Endothelial cell (in vitro differentiated cells): ENCODE measurements at regions not wholly inside any gene's neighbourhood (a gene's known extent, or its start where the extent isn't known, plus 50 kb on each side); places are given as distances from the start of the nearest gene placed in this dataset.

Source experiments
- DNase-seq: peaks from one replicate; pipeline ENCODE4 v3.0.0; 2021; ENCODE audit warnings: low spot score
- H3K27ac Mint-ChIP-seq: one replicate; pipeline ENCODE4 v1.8.0; 2021; ENCODE audit warnings: mixed read lengths, inconsistent platforms; ENCODE audit not compliant: unreplicated experiment
- H3K27me3 Mint-ChIP-seq: one replicate; pipeline ENCODE4 v1.8.0; 2021; ENCODE audit warnings: mild to moderate bottlenecking, moderate library complexity, mixed read lengths, inconsistent platforms; ENCODE audit not compliant: unreplicated experiment
- H3K36me3 Mint-ChIP-seq: one replicate; pipeline ENCODE4 v1.8.0; 2021; ENCODE audit warnings: mild to moderate bottlenecking, low read depth, mixed read lengths, inconsistent platforms; ENCODE audit not compliant: unreplicated experiment
- H3K4me1 Mint-ChIP-seq: one replicate; pipeline ENCODE4 v1.8.0; 2021; ENCODE audit warnings: mild to moderate bottlenecking, mixed read lengths, inconsistent platforms; ENCODE audit not compliant: unreplicated experiment
- H3K4me3 Mint-ChIP-seq: one replicate; pipeline ENCODE4 v1.8.0; 2021; ENCODE audit warnings: mild to moderate bottlenecking, mixed read lengths, inconsistent platforms; ENCODE audit not compliant: unreplicated experiment
- H3K9me3 Mint-ChIP-seq: one replicate; pipeline ENCODE4 v1.8.0; 2021; ENCODE audit warnings: mixed read lengths, inconsistent platforms; ENCODE audit not compliant: unreplicated experiment
- TF ChIP-seq, protein P1 (sequence below): fragments of 200-600 bp; sonication (generic); IDR thresholded peaks from one replicate; pipeline ENCODE4 v1.5.0; 2021; ENCODE audit warnings: antibody characterized with exemption; ENCODE audit not compliant: unreplicated experiment

GRCh38 chr14:101060171-101060601 is 156.7 kb upstream of the RTL1 start:
- no peaks in the 10 kb centered on the region for H3K36me3 Mint-ChIP-seq
- H3K4me1 Mint-ChIP-seq, result no peaks in the 10 kb centered on the region
- H3K27me3 Mint-ChIP-seq, result peaks cover 5% of the 10 kb centered on the region
- DNase-seq, result no peak
- H3K27ac Mint-ChIP-seq, result no peak overlapping the region
- no peaks in the 10 kb centered on the region for H3K9me3 Mint-ChIP-seq
- TF ChIP-seq, protein P1, sequence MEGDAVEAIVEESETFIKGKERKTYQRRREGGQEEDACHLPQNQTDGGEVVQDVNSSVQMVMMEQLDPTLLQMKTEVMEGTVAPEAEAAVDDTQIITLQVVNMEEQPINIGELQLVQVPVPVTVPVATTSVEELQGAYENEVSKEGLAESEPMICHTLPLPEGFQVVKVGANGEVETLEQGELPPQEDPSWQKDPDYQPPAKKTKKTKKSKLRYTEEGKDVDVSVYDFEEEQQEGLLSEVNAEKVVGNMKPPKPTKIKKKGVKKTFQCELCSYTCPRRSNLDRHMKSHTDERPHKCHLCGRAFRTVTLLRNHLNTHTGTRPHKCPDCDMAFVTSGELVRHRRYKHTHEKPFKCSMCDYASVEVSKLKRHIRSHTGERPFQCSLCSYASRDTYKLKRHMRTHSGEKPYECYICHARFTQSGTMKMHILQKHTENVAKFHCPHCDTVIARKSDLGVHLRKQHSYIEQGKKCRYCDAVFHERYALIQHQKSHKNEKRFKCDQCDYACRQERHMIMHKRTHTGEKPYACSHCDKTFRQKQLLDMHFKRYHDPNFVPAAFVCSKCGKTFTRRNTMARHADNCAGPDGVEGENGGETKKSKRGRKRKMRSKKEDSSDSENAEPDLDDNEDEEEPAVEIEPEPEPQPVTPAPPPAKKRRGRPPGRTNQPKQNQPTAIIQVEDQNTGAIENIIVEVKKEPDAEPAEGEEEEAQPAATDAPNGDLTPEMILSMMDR, result no peak
- no peak overlapping the region for H3K4me3 Mint-ChIP-seq

GRCh38 chr14:101061411-101062064 is 158.0 kb upstream of the RTL1 start:
- Mint-ChIP-seq H3K4me3 (no peak overlapping the region), H3K36me3 (no peaks in the 10 kb centered on the region), H3K9me3 (no peaks in the 10 kb centered on the region), H3K27ac (no peak overlapping the region), H3K4me1 (no peaks in the 10 kb centered on the region), H3K27me3 (peaks cover 5% of the 10 kb centered on the region)
- TF ChIP-seq, protein P1, result no peak
- no peak for DNase-seq

DNA sequence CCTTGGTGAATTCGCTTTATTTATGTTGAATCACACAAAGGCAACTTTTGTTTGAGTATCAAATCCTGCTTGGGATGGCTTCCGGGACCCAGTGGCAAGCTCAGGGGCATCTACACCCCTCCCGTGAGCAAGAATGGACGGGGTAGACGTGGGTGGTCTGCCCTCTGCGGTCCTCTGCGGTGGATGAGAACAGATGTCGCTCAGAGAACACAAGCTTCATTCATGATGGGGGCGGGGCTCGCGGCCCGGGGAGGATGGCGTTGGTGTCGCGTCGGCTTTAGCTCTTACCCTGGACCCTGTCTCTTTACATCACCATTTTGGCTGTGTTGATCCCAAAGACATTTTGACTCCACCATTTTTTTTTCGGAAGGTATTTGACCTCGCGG is 158.5 kb upstream of the RTL1 start:
- Mint-ChIP-seq H3K27ac (no peak overlapping the region), H3K27me3 (peaks cover 5% of the 10 kb centered on the region), H3K9me3 (no peaks in the 10 kb centered on the region), H3K4me3 (no peak overlapping the region), H3K4me1 (no peaks in the 10 kb centered on the region), H3K36me3 (no peaks in the 10 kb centered on the region)
- TF ChIP-seq, protein P1, result no peak
- DNase-seq, result no peak

- TF ChIP-seq, protein P1, result no peak
- no peak overlapping the region for H3K4me3 Mint-ChIP-seq
- H3K9me3 Mint-ChIP-seq, result peaks cover under 1% of the 10 kb centered on the region
- DNase-seq, result no peak
- peaks cover 5% of the 10 kb centered on the region for H3K27me3 Mint-ChIP-seq
- H3K36me3 Mint-ChIP-seq, result no peaks in the 10 kb centered on the region
- no peak overlapping the region for H3K27ac Mint-ChIP-seq
- peaks cover under 1% of the 10 kb centered on the region for H3K4me1 Mint-ChIP-seq
These were observed 159.1 kb upstream of the RTL1 start for GRCh38 chr14:101062601-101063000.

GRCh38 chr14:101063121-101063520 is 159.6 kb upstream of the RTL1 start:
- DNase-seq, result no peak
- Mint-ChIP-seq H3K27ac (no peak overlapping the region), H3K36me3 (no peaks in the 10 kb centered on the region), H3K4me1 (peaks cover 6% of the 10 kb centered on the region), H3K4me3 (no peak overlapping the region), H3K9me3 (peaks cover 6% of the 10 kb centered on the region), H3K27me3 (peaks cover 5% of the 10 kb centered on the region)
- TF ChIP-seq, protein P1, result no peak
